ENCODE measurements at regions not wholly inside any gene's neighbourhood (a gene's known extent, or its start where the extent isn't known, plus 50 kb on each side); places are given as distances from the start of the nearest gene placed in this dataset.

- no peak for FAIRE-seq
- no peak for DNase-seq (ENCODE audit: low spot score)
Measured at GRCh38 chr1:82921759-82922158, 1077.2 kb downstream of the TTLL7 start.

- DNase-seq (ENCODE audit: low spot score): no peak
- FAIRE-seq: no peak
Measured at GRCh38 chr1:82920418-82921248, 1078.3 kb downstream of the TTLL7 start.

DNA sequence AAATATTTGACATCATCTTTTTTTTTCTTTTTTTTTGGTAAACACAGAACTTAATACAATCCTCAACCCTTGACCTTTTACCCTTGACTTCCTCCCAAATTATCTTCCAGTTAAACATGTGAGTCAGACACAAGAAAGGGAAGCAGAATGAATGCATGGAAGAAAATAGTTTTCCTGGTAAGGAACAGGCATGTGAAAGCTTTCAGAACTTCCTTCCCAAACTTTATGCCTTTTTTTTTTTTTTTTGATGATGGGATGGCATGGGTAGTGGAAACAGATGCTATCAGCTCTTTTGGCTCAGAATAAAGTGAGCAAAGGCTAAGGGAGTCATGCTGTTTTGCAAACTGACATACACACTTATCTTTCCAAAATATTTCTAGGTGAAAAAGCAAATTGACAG, 1079.1 kb downstream of the TTLL7 start:
- FAIRE-seq (no peak), DNase-seq (ENCODE audit: low spot score) (no peak)

- DNase-seq (ENCODE audit: low spot score): no peak
- no peak for FAIRE-seq
Measured at GRCh38 chr1:82907313-82907712, 1091.6 kb downstream of the TTLL7 start.

GRCh38 chr1:82903626-82904025, 1095.3 kb downstream of the TTLL7 start:
- DNase-seq (ENCODE audit: low spot score) (no peak), FAIRE-seq (no peak)

DNA sequence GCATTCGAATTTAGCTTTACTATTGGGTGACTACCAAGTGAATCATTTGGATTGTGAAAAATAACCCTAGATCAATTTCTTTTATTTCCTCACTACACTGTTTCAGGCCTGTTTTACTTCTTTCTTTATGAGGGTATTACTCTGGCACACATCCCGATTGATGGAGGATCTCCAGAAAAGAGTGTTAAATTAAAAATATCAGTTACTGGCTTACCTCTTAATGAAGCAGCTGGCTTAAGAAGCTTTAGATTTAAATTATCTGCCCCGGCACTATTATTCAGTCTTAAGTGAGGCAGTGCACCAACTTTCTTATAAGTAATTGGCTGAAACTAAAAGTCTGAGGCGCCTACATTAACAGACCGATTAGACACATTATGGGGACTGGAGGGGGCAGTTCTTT, 1097.4 kb downstream of the TTLL7 start:
- FAIRE-seq (no peak), DNase-seq (ENCODE audit: low spot score) (no peak)

GRCh38 chr1:82901118-82901517, 1097.8 kb downstream of the TTLL7 start:
- DNase-seq (ENCODE audit: low spot score) (no peak), FAIRE-seq (no peak)

GRCh38 chr1:82899017-82899416, 1098.3 kb downstream of the ADGRL2 start:
- FAIRE-seq: no peak
- no peak for DNase-seq (ENCODE audit: low spot score)

DNA sequence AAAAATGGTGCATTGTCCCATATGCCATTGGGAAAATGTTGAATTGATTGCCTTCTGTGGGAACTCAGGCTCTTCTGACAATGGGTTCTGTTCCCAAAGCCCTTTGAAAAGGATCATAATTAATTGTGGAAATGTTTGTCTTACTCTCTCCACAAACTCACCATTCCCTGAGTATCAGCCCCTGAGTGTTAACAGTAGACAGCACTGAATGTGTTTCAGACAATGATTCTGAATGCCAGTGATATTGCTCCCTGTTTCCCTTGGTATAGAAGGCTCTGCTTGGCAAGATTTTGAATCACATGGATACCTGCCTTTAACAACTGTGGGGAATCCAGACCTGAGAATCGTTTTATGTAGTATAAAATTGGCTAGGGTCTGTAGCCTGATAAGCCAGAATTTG, 1096.8 kb downstream of the ADGRL2 start:
- no peak for DNase-seq (ENCODE audit: low spot score)
- no peak for FAIRE-seq

DNA sequence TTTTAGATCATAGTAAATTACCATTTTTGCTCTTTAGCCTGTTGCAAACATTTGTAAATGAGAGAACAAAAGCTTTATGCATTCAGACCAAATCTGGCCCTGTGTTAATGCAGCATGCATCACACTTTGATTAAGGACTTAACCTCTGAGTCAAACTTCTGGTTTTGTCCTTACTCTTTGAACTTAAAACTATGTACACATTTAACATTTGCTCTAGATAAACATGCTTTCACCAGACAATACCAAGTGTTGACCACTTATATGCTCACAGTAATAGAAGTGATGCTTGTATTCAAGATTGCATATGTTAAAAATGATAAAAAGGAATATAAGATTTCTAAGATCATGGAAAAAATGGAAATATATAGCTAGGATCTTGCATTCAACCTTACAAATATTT, 1095.3 kb downstream of the ADGRL2 start:
- FAIRE-seq: no peak
- no peak for DNase-seq (ENCODE audit: low spot score)

- no peak for FAIRE-seq
- DNase-seq (ENCODE audit: low spot score): no peak
Measured at GRCh38 chr1:82894635-82895034, 1093.9 kb downstream of the ADGRL2 start.

DNA sequence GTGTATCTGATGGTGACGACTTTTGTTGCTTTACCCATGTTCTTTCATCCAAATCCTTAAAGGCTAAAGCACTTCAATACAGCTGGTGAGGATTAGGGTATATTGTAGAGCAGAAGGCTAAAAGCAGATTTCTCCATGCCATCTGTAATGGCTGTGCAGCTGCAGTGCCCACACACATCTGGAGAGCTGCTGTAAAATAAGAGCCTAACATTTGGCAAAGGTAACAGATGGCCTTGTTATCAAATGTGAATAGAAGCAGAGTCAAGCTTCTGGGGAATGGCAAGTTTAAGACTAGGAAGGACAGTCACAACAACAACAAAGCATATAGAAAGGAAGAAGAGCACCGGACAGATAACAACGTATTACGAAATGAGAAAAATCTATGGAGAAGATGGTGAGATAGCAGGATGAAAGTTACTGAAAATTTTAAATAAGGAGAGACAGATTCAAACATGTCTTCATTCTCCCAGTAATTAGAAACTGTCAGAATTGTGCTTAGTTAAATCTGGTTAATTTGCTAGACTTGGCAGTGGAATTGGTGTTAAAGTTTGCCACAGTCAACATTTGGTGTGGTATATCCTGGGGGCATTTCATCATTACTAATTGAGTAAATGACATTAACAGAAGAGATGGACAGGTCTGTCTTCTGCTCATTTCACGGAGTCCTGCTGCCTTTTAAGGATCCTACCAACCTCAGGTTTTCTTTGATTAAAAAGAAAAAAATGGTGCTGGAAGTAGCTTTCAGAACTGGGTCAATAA, 1093.2 kb downstream of the ADGRL2 start:
- FAIRE-seq (no peak), DNase-seq (ENCODE audit: low spot score) (no peak)

DNA sequence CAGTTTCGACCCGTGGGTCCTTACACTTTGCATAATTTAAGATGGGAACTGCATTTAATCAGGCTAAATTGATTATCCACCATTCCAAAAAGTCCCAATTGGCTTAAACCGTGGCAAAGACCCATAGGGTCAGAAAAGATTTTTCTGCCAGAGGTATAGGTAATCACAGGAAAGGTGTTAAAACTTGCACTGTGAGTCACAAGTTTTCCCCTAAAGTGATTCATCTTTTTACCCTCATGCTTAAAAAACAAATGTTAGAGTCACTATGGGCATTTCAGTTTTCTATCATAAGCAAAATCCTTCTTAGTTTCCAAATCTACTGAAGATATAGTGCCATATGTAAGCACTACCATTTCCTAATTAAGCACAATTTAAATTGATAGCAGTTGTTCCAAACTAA, 1079.8 kb downstream of the ADGRL2 start:
- FAIRE-seq (no peak), DNase-seq (ENCODE audit: low spot score) (no peak)

GRCh38 chr1:82879701-82880305, 1079.1 kb downstream of the ADGRL2 start:
- FAIRE-seq (no peak), DNase-seq (ENCODE audit: low spot score) (no peak)

- DNase-seq (ENCODE audit: low spot score) (no peak), FAIRE-seq (no peak)
Measured at GRCh38 chr1:82875170-82875569, 1074.4 kb downstream of the ADGRL2 start.

- no peak for FAIRE-seq
Measured at GRCh38 chr1:82874041-82874440, 1073.3 kb downstream of the ADGRL2 start.

DNA sequence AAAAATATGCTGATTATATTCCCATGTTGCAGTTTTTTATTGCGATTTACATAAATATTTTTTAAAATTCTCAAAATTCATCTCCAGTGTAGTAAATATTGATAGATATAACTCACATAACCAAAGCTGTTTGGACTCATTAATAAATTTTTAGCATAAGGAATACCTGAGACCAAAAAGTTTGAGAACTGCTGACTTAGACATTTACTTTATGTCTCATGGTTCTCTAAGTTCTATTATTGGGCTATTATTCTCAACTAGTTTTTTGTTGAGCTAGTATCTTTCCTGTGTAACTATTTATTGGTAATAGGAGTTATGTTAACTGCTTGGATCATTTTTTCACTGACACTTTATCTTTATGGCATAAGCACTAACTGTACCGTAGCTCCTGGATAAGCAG, 1069.6 kb downstream of the ADGRL2 start:
- DNase-seq (ENCODE audit: low spot score): no peak
- no peak for FAIRE-seq

More at GRCh38 chr1:82874041-82874440, 1073.3 kb downstream of the ADGRL2 start:
- DNase-seq (ENCODE audit: low spot score): no peak

- no peak for FAIRE-seq
- DNase-seq (ENCODE audit: low spot score): no peak
Measured at GRCh38 chr1:82867781-82868180, 1067.0 kb downstream of the ADGRL2 start.

DNA sequence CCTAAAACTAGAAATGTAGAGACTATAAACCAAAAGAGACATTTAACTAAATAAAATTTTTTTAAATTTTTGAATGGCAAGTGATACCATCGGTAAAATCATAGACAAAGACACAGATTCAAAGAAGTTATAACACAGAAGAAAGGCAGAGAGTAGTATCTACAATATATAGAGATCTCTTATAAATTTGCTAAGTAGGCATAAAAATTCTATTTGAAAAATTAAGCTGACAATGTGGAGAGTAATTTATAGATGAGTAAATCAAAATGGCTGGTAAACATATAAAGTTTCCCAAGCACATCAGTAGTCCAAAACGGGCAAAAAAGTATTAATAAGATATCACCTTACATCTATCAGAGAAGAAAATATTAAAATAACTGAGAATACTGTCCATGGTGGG, 1061.0 kb downstream of the ADGRL2 start:
- FAIRE-seq: no peak
- DNase-seq (ENCODE audit: low spot score): no peak

DNA sequence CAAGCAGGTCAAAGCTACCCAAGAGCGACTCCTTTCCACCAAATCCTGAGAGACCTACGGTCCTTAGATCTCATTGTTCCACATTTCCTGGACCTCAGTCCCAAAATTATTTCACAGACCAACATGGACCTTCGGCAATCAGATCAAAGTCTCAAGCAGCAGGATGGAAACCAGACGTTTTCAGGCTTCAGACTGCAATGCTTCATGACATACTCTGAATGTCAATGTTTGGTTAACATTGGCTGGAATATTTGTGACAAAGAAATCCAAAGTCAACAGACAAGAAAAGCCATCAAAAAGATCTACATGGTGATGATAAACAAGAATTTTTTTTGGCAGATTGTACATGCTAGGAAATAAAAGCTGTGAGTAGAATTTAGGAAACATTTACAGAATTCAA, 1057.3 kb downstream of the ADGRL2 start:
- FAIRE-seq (no peak), DNase-seq (ENCODE audit: low spot score) (no peak)

GRCh38 chr1:82849460-82849859, 1048.7 kb downstream of the ADGRL2 start:
- FAIRE-seq (no peak), DNase-seq (ENCODE audit: low spot score) (no peak)

DNA sequence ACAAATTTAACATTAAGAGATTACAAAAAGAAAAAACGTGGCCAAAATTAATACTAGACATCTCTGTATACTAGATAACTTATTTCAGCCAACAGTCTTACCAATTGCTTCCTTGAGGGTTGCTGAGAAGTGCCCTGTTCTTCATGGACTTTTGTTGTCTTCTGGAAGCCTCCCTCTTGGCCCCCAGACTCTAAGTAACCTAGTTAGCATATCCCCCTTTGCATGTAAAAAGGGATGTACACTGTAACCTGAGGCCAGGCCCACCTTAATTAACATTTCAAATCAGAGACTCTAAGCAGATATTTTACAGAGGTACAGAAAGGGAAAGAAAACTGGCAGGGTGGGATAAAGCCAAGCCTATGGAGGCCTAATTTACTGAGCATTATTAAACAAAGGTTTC, 1047.3 kb downstream of the ADGRL2 start:
- FAIRE-seq: no peak

More for the DNA sequence above, 1047.3 kb downstream of the ADGRL2 start:
- DNase-seq (ENCODE audit: low spot score): no peak
